SK-N-SH treated with all-trans-retinoic acid at 6 μM for 48 hours (cell line): ENCODE measurements at regions not wholly inside any gene's neighbourhood (a gene's known extent, or its start where the extent isn't known, plus 50 kb on each side); places are given as distances from the start of the nearest gene placed in this dataset.
A peak's percentile ranks its signal among the peaks of the same experiment; 100 is the strongest.

Experiments
- BACH2 ChIP-seq: fragments of 250-450 bp; sonication (Bioruptor Pico); IDR thresholded peaks from 2 replicates; pipeline ENCODE4 v1.9.0; 2021; ENCODE audit warnings: mild to moderate bottlenecking, borderline replicate concordance
- CREB5 ChIP-seq: fragments of 250-450 bp; sonication (Bioruptor Pico); IDR thresholded peaks from 2 replicates; pipeline ENCODE4 v1.5.1; 2020; ENCODE audit warnings: low read depth, mild to moderate bottlenecking, moderate library complexity
- CSDC2 ChIP-seq: fragments of 250-450 bp; sonication (Bioruptor Pico); IDR thresholded peaks from 2 replicates; pipeline ENCODE4 v1.5.0; 2020; ENCODE audit warnings: mild to moderate bottlenecking, moderate library complexity
- PATZ1 ChIP-seq: fragments of 250-450 bp; sonication (Bioruptor Pico); IDR thresholded peaks from 2 replicates; pipeline ENCODE4 v1.8.0; 2020; ENCODE audit warnings: mild to moderate bottlenecking, moderate library complexity, borderline replicate concordance
- POU6F1 ChIP-seq: fragments of 250-450 bp; sonication (Bioruptor Pico); IDR thresholded peaks from 2 replicates; pipeline ENCODE4 v1.8.0; 2021; ENCODE audit warnings: low read depth, mild to moderate bottlenecking, moderate library complexity, borderline replicate concordance
- RARB ChIP-seq: fragments of 250-450 bp; sonication (Bioruptor Pico); IDR thresholded peaks from 2 replicates; pipeline ENCODE4 v1.8.0; 2021; ENCODE audit warnings: mild to moderate bottlenecking, moderate library complexity
- SNAI2 ChIP-seq: fragments of 250-450 bp; sonication (Bioruptor Pico); IDR thresholded peaks from 2 replicates; pipeline ENCODE4 v1.5.0; 2020; ENCODE audit warnings: mild to moderate bottlenecking, moderate library complexity
- TSHZ2 ChIP-seq: fragments of 250-450 bp; sonication (Bioruptor Pico); IDR thresholded peaks from 2 replicates; pipeline ENCODE4 v1.5.0; 2020; ENCODE audit warnings: mild to moderate bottlenecking, moderate library complexity
- ZFP3 ChIP-seq: fragments of 250-450 bp; sonication (Bioruptor Pico); IDR thresholded peaks from 2 replicates; pipeline ENCODE4 v1.5.0; 2020; ENCODE audit warnings: mild to moderate bottlenecking, moderate library complexity
- ZFP30 ChIP-seq: fragments of 450-650 bp; formaldehyde crosslinking; IDR thresholded peaks from 2 replicates; pipeline ENCODE4 v1.5.0; 2022; ENCODE audit warnings: mild to moderate bottlenecking, moderate library complexity
- ZNF565 ChIP-seq: fragments of 450-650 bp; formaldehyde crosslinking; conservative IDR thresholded peaks from 2 replicates; pipeline ENCODE4 v1.5.0; 2020; ENCODE audit warnings: low read depth, mild to moderate bottlenecking, moderate library complexity
- ZNF70 ChIP-seq: fragments of 450-650 bp; formaldehyde crosslinking; IDR thresholded peaks from 2 replicates; pipeline ENCODE4 v1.5.0; 2020; ENCODE audit warnings: mild to moderate bottlenecking, moderate library complexity
- ZNF8 ChIP-seq: fragments of 450-650 bp; formaldehyde crosslinking; IDR thresholded peaks from 2 replicates; pipeline ENCODE4 v1.5.0; 2020; ENCODE audit warnings: mild to moderate bottlenecking, moderate library complexity

- 0 out of 2 replicates have a peak, but pooled peaks have one; percentile 31 for TF ChIP-seq RARB (CRISPR knock-in tag)
- no peak for TF ChIP-seq BACH2 (CRISPR knock-in tag)
- no peak for TF ChIP-seq SNAI2 (CRISPR knock-in tag)
- no peak for TF ChIP-seq CREB5 (CRISPR knock-in tag)
- no peak for TF ChIP-seq CSDC2 (CRISPR knock-in tag)
- TF ChIP-seq ZNF70 (CRISPR knock-in tag): no peak
- TF ChIP-seq TSHZ2: no peak
- TF ChIP-seq ZNF565 (CRISPR knock-in tag): no peak
- TF ChIP-seq POU6F1 (CRISPR knock-in tag): no peak
- no peak for TF ChIP-seq PATZ1
- TF ChIP-seq ZNF8 (CRISPR knock-in tag): no peak
- TF ChIP-seq ZFP3: no peak
- no peak for TF ChIP-seq ZFP30 (CRISPR knock-in tag)
Measured at GRCh38 chr10:59513558-59513957, 151.2 kb upstream of the FAM13C start.
